Mesendoderm (in vitro differentiated cells): ENCODE measurements at regions not wholly inside any gene's neighbourhood (a gene's known extent, or its start where the extent isn't known, plus 50 kb on each side); places are given as distances from the start of the nearest gene placed in this dataset. TPM values are rescaled to one million over a fixed set of nuclear protein-coding genes. Genes with fewer than 3 reads are reported as not detected.

Experiments
- small RNA-seq: library from polyadenylated mRNA; stranded (forward); fragments of <200 nt; extraction: miRNeasy Mini kit (QIAGEN cat#:217004); gene quantifications from one replicate; pipeline ENCODE3, GENCODE V24; 2013; ENCODE audit not compliant: insufficient read depth

Small RNA genes lying in the stretch of these regions (small RNA-seq; reads per million reads assigned to genes)
- gene AC233702.6 (not detected), gene AC233702.8 (not detected)
